Suppressor macrophage treated with lipopolysaccharide for 4 hours (primary cell): ENCODE measurements at regions not wholly inside any gene's neighbourhood (a gene's known extent, or its start where the extent isn't known, plus 50 kb on each side); places are given as distances from the start of the nearest gene placed in this dataset.

Source experiments
- DNase-seq: peaks from one replicate; pipeline ENCODE4 v3.0.0-alpha.2; 2020

DNA sequence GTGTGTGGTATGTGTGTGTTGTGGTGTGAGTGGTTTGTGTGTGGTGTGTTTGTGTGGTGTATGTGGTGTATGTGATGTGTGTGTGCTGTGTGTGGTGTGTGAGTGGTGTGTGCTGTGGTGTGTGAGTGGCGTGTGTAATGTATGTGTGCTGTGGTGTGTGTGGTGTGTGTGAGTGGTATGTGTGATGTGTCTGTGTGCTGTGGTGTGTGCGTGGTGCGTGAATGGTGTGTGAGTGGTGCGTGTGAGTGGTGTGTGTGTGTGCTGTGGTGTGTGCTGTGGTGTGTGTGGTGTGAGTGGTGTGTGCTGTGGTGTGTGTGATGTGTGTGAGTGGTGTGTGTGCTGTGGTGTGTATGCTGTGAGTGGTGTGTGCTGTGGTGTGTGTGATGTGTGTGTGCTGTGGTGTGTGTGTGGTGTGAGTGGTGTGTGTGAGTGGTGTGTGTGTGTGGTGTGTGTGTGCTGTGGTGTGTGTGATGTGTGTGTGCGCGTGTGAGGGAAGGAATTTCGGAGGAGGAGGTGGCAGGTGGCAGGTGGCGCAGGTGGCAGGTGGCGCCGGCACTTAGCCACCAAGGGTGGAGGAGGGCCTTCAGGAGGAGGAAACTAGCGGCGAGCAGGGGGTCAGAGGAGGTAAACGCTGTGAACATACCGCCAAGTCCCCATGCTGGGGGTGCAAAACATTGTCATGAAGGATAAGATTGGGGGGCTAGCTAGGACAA, 191.8 kb downstream of the MELK start:
- DNase-seq = no peak

DNA sequence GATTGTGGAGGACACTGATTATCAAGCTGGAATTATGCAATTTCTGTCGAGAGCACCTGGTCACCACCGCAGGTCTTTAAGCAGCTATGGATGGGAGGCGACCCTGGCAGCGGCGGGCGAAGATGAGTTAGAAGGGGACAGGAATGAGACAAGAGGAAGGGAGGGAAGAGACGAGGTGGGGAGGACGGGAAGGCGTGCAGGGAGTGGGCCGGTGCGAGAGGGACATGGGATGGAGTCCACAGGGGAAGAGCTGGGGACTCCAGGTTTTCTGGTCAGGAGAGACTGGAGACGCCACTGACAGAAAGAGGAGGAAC, 192.3 kb downstream of the MELK start:
- no peak for DNase-seq

DNA sequence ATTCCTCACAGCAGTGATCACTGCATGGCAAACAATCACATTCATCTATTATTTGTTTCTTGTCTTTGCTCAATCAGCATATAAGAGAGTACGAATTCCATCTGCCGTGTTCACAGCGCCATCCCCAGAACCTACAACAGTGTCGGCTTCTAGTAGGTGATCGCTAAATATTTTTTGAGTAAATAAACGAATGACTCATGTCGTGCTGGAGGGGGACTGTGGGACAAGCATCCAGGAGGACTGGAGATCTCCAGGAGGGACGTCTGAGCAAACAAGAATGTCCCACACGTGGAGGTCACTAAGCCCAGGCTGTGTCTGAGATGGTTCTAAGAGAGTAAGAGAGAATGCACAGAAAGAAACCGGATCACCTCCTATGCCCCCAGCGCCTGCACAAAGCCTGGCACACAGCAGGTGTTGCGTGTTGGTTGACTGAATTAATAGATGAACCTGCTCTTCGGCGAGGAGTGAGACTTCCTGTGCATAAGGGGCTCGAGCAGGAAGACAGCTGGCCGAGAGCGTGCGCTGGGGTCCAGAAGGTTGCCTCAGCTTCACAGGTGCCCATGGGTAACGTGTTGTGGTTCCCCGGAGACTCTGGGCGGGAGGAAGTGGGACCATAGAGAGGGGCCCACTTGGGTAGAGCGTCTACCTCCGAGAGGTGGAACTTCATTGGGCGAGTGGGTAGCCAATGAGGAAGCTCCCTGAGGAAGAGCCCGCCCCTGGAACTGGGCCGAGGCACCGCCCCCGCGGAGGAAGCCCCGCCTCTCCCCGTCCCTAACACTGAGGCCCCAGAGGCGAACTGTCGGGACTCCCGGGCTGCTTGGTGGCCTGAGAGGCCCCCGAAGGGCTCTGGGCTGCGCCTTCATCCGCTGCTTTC, 193.0 kb downstream of the MELK start:
- DNase-seq = peak; percentile 83

- DNase-seq = no peak
Observed at GRCh38 chr9:36768677-36769076, 196.0 kb downstream of the MELK start.

- no peak for DNase-seq
Observed at GRCh38 chr9:36770025-36770424, 197.3 kb downstream of the MELK start.

DNA sequence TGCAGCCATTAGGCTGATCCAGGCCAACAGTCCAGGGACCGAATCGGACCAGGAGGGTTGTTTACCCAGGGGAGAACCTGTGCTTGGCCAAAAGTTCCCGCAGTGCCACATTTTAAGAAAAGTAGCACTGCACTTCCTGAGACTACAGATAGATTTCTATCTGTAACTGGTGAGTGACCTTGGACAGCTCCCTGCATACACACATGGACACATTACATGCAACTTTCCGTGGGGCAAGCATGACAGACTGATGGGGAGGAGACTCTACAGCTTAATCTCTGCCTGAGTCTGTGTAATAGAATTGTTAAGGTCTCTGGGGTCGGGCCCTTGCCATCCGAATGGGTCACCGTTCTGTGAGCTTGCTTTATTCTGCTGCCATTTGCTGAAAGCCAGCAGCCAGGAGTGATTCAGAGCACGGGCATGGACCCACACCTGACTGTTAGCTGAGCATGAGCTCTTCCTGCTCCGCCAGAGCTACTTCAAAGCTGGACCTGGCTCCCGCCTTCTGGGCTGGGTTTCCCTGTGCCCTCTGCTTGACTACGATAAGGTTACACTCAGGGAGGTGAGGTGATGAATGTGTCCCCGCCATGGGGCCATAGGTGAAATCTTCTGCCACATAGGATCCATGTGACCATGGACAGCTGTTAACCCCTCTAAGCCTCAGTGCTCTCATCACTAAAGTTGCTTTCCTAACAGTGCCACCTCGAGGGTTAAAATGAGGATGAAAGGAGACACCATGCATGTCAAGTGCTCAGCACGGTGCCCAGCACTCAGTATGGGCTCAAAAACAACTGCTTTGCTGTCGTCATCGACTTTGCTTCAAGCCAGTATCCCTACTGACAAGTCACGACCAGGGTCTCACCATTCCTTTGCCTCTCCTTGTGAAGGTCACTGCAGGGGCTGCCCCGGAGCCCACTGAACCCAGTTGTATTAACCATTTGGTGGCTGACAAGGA, 200.0 kb downstream of the MELK start:
- no peak for DNase-seq

DNA sequence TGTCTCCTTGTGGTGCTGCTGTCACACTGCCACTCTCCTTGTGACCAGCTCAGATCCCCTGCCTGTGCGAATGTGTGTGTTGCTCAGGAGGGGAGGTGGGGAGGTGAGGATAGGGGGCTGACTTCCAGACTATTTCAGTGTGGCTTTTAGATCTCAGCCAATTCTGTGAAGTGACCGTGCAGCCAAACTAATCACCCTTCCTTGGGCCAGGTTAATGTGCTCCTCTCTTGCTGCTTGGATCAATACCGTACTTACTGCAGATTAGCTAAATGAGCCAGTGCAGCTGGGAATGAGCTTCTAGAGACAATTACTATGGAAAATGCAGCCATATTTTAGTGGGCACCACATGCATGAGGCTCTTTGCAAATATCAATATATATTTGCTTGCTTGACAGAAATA, 206.0 kb downstream of the MELK start:
- no peak for DNase-seq

GRCh38 chr9:36779582-36779981, 206.9 kb downstream of the MELK start:
- no peak for DNase-seq

GRCh38 chr9:36780186-36780585, 207.5 kb downstream of the MELK start:
- no peak for DNase-seq

GRCh38 chr9:36781533-36781932, 208.8 kb downstream of the MELK start:
- no peak for DNase-seq
